Erythroblast (primary cell): ENCODE measurements at regions not wholly inside any gene's neighbourhood (a gene's known extent, or its start where the extent isn't known, plus 50 kb on each side); places are given as distances from the start of the nearest gene placed in this dataset.

Experiments used
- GATA1 ChIP-seq: IDR thresholded peaks from 2 replicates; pipeline ENCODE4 v1.6.1; 2011; ENCODE audit warnings: low read depth, mild to moderate bottlenecking, control low read depth, low read length, moderate library complexity
- POLR2A ChIP-seq: IDR thresholded peaks from 2 replicates; pipeline ENCODE4 v1.6.1; 2011; ENCODE audit warnings: mild to moderate bottlenecking, low read length

DNA sequence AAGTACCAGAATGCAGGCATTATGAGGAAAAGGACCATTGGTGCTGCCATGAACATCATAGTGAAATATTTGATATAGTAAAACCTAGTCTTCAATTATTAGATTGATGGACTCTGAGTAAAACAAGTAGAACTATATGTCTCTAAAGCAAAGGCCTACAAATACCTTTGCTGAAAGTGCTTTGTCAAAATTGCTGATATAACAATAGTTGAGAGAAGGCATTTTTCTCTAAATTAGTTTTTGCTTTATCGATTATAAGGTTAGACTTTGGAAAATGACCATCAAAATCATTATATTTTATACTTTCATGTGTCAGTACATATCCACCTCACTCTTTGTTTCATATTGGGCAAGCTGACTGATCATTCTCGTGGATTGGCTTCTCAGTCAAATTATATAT is 836.0 kb upstream of the FBXO33 start:
- TF ChIP-seq POLR2A = no peak
- no peak for TF ChIP-seq GATA1
